Fibroblast of skin of back (primary cell): ENCODE measurements at regions not wholly inside any gene's neighbourhood (a gene's known extent, or its start where the extent isn't known, plus 50 kb on each side); places are given as distances from the start of the nearest gene placed in this dataset.

Experiments
- DNase-seq: peaks from one replicate; pipeline ENCODE4 v3.0.0-alpha.2; 2013

GRCh38 chr20:52372169-52372568 lies 180.6 kb upstream of the ZFP64 start:
- no peak for DNase-seq

- no peak for DNase-seq
Measured at GRCh38 chr20:52365688-52366087, 174.1 kb upstream of the ZFP64 start.

DNA sequence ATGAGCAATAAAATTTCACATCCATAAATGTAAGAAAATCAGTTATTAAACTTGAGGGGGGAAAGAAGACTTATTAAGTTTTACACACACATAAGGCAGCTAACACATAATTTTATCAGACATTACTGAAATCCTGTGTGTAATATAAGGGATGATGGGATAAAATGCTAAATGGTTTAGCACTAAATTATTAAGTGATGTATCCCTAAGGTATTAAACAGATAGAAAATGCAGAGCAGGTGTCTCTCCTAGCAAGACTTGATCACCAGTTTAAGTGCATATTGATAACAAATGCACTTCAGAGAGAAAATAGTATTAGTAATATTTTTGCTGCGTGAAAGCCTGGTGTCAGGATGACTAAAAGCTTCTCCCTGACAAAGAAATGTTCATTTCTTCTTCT lies 172.8 kb upstream of the ZFP64 start:
- DNase-seq = no peak

- no peak for DNase-seq
Measured at GRCh38 chr20:52361650-52362049, 170.1 kb upstream of the ZFP64 start.

- DNase-seq = no peak
Measured at GRCh38 chr20:52349806-52350205, 158.2 kb upstream of the ZFP64 start.

DNA sequence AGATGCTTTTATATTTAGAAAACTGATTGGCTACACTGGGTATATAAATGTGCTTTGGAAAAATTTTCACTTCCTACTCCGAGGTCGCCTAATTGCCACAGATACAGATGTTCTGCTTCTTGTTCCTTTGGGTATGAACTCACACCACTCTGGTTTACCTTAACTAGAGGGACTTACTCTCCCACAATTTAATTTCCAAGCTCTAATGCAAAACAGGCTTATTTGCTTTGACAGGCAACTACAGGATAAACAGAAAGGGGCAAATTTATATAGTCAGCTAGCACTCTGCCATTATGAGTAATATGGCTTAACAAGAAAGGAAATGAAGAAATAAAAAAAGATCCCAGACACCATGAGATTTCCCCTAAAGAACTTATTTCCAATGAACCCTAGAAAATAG lies 156.9 kb upstream of the ZFP64 start:
- DNase-seq = no peak

- DNase-seq = no peak
Measured at GRCh38 chr20:52346797-52347196, 155.2 kb upstream of the ZFP64 start.

GRCh38 chr20:52342913-52343312 lies 151.3 kb upstream of the ZFP64 start:
- DNase-seq = no peak

DNA sequence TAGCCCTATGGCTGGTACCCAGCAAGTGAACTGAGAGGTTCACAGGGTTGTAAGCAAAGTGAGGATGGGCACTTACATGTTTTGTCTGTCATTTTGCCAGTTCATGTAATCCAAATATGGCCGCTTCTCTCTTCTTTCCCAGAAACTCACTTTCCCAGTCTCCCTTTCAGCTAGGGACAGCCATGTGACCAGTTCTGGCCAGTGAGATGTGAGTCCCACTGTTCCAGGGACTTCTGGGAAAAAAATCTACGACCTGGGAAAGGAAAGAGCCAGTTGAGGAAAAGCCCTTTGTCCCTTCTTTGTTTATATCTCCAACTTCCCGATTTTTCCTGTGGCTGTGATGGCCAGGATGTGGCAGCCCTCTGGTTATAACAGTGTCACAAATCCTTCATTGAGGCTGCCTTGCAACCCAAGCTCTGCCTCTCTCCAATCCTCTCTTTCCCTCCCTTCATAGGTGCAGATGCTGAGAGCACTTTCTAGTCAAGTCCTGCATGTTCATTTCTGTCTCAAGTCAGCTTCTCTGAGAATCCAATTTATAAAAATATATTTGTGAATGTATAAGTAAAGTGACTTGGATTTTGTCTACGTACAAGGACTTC lies 148.6 kb upstream of the ZFP64 start:
- DNase-seq = no peak

- DNase-seq = no peak
Measured at GRCh38 chr20:52332649-52333250, 141.2 kb upstream of the ZFP64 start.

- no peak for DNase-seq
Measured at GRCh38 chr20:52332230-52332629, 140.7 kb upstream of the ZFP64 start.

GRCh38 chr20:52331655-52332054 lies 140.1 kb upstream of the ZFP64 start:
- DNase-seq = no peak

DNA sequence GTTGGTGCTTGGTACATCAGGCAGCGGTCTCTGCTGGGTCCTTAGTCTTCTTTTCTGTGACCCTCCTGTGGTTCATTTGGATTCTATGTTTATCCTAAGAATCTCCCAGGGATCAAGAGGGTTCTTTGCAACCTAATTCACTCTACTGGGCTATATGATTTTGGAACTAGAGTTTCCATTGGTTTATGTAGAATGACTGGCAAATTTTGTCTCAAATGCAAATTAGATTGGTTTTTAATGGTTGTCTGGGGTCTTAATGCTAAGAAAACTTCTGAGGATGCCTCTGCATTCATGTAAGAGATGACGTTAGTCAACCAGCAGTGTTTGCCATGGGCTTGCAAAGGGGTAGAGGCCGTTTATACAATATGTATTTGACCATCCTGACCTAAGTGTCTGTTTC lies 129.8 kb upstream of the ZFP64 start:
- DNase-seq = no peak

DNA sequence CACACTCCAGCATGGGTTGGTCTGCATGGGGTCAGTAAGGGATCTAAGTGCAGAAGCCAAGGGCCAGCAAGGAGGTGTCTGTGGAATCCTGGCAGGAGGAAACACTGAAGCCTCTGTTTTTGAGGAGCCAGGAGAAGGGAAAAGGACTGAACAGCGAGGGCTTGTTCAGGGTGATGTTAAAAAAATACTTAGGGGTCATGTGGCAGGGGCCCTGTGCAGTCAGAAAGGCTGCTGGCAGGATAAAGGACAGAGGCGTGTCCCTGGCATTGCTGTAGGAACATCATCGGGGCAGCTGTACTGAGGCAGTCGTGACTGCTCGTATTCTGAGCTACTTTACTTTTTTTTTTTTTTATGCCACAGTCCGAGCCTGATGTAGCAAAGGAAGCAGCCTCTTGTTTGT lies 127.1 kb upstream of the ZFP64 start:
- DNase-seq = no peak

DNA sequence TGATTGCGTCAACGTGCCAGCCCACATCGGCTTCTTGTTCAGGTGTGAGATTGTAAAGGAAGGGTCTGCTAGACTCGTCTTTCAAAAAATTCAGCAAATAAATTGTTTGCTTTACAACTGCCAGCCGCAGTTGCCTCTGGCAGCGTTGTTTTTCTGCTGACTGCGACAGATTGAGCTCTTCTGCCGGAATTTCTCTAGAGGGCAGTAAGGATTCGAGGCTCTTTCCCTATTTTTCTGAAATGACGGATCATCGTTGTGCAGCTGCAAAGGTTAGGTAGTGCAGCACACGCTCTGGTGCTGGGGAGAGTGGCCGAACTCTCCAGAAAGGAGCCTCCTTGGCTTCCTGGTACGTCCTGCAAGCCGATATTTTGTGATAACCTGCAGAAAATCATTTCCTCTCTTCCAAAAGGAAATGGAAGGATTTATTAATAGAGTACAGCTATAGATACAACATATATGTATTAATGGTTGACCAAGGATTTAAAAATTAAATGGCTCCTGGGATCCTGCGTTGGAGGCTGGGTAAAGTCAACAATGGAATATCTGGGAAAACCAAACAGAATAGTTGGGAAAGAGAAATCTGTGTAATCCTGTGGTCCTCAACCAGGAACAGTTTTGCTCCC lies 121.9 kb upstream of the ZFP64 start:
- DNase-seq = peak; percentile 50

DNA sequence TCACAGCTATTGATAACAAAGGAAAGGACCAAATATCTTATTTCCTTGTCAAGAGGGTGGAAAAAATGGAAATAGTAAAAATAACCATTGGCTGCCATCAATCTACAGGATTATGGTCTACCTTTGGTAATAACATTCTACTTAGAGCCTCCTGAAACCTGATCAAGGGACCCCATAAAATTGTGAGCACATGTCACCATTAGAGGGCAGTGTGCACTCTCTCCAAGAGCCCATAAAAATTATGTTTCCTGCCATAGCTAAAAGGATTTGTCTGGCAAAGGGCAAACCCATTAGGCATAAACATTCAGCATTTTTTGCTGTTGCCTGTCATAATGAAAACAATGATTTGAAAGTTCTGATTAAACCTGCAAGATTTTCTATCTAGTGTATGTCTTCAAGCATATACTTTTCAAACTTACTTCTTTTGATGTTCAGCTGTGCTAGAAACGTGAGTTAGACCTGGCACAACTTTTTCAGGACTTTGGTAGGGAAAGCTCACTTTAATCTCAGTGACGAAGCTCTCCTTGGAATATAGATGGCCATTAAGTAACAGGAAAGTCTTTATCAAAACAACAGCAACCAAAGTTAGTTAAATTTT lies 120.7 kb upstream of the ZFP64 start:
- DNase-seq = peak; percentile 65

DNA sequence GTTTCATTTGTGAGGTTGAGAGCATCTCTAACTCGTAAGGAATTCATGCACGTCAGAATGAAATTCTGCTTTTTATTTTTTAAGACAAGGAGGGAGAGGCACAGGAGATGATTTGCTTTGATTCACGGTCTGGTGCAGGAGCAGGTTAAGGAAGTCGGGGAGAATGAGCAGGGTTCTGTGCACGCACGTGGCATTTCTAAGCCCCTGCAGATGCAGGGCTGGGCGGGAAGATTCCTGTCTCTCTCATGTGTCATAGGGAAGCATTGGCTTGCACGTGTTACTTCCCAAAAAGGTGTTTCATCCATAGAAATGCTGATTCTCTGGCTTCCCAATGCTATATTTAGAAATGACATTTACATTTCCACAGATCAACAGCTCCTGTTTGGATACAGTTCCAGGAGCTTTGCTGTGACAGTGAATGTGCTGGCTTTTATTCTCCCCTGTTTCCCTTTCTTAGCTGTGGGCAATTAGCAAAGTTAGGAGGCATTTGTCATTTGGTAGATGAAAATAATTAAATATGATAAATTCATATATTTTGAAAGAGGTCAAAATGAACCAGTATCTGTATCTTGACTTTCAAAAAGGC lies 119.7 kb upstream of the ZFP64 start:
- DNase-seq = no peak

DNA sequence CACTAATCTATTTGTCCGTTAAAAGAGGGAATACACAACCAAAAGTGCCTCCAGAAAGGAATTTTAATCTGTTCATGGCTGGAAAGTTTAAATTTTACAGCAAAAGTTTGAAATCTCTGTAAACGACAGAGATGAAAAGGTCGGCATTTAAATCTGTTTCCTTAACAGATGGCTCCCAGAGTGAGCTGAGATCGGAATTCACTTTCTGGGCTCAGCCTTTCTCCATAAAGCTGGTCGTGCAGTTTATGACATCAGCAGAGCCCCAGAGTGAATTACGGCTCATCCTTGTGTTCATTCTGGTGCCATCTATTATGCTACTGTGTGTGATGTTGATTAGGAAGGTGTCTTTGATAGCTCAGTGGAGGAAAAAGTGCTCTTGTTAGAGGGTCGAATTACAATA lies 117.6 kb upstream of the ZFP64 start:
- DNase-seq = no peak

GRCh38 chr20:52306477-52306876 lies 114.9 kb upstream of the ZFP64 start:
- DNase-seq = no peak

DNA sequence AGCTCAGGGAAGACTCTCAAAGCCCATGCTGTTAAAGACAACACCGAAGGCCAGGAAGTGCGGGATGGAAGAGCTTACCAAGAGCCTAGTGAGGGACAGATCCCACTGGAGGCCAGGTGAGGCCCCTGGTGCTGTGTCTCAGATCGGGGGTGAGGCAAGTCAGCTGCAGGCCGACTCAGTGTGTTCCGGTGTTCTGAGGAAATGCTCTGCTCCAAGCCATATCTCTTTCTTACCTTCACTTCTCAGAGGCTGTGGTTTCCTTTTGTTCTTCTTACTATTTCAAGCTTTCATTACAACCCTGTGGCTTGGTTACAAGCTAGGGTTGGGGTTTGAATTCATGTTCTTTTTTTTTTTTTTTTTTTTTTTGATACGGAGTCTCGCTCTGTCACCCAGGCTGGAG lies 114.3 kb upstream of the ZFP64 start:
- DNase-seq = no peak

DNA sequence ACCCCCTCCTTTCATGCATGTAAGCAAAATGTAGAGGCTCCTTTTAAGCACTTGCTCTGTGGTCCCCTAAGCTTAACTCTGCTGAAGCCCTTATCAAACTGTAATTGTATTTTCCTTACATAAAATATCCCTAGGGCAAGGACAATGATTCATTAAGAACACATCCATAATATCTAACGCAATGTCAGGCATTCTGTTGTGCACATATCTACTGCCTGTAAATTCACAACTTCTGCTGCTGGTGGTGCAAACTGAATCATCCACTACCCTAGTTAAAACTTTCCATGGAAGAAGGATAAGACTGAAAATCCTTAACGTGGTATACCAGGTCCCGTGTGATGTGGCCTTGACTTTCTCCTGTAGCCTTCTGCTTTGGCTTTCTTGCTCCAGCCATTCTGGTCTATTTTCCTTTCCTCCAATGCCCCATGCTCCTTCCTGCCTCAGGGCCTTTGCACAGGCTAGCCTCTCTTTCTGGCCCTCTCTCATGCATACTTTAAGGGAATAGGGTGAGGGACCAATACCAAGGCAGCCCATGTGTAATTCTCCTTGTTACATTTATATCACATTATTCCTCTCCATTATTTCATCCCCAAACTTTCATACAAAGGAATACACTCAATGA lies 113.6 kb upstream of the ZFP64 start:
- peak; percentile 12 for DNase-seq

DNA sequence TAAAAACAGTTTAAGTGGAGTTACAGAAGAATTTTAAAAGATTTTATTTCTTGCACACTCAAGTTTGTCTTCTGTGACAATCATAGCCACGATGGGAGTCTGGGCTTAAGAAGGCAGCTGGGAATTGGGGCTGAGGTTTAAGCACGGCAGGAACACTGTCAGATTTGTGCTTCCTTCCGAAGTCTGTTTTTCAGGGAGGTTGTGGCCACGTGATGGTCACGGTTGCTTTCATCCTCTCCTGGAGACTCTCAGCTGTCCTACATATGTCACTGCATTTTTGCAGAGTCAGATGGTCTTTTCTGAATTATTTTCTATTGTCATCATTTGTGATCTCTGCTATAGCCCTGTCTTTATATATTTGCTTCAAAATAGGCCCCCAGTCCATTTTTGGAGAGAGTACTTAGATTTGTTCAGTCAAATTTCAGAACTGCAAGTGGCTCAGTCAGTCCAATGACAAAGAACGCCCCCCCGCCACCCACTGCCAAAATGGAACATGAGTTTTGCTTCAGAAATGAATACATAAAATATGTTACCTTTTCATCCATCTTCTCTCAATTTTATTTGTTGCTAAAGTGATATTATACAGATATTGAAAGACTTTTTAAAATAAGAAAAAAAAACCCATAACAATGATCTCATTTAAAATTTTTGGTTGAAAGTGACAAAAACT lies 111.8 kb upstream of the ZFP64 start:
- no peak for DNase-seq

DNA sequence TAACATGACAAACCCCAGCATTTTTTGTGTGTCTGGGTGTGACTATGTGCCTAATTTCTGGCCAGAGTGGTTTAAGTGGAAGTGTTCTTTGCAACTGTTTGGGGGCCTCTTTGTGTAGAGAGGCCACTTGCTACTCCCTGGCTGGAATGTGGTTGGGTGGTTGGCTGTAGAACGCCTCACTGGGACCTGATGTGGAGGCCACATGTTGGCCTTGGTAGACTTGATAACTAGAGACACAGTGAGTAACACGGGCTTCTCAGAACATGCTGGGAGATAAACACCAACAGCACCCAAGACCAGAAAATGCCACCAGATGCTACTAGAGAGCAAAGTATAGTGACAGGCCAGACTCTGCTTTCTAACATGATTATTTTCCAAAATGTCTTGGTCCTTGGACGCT lies 111.2 kb upstream of the ZFP64 start:
- no peak for DNase-seq
